ENCODE measurements at regions not wholly inside any gene's neighbourhood (a gene's known extent, or its start where the extent isn't known, plus 50 kb on each side); places are given as distances from the start of the nearest gene placed in this dataset.

DNA sequence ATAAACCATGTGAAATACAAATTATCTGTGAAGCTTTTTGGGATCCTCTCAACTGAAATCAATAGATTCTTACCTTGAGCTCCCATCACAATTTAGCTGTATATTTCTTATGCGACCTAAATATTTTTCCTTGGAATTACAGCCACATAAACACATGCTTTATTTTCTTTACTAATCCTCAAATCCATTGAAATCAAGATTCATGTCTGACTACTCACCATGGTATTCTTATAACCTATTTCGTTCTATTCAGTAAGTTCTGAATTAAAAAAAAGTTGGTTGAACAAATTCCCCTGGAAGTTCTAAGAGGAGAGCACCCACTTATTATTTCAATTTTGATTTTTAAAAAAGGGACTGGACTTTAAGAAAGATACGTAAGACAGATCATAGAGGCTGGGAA lies 292.1 kb upstream of the ATP2B1 start:
- Histone ChIP-seq H4K20me1 (ENCODE audit: low read depth, low read length) (no peaks in the 10 kb centered on the region), H3K27ac (ENCODE audit: low read depth, low read length) (no peak overlapping the region), H3K79me2 (ENCODE audit: insufficient read depth, low read length) (no peaks in the 10 kb centered on the region), H3K9ac (ENCODE audit: low read length) (no peak overlapping the region), H3F3A (ENCODE audit: insufficient read depth) (no peaks in the 10 kb centered on the region), H2AFZ (ENCODE audit: low read depth, low read length, severe bottlenecking) (no peak overlapping the region), H3K27me3 (ENCODE audit: low read length) (no peaks in the 10 kb centered on the region), H3K9me3 (ENCODE audit: insufficient read depth, low read length) (no peaks in the 10 kb centered on the region), H3K4me2 (ENCODE audit: low read depth, low read length, poor library complexity, severe bottlenecking) (no peak overlapping the region), H3K36me3 (ENCODE audit: low read length) (no peaks in the 10 kb centered on the region), H3K4me3 (ENCODE audit: insufficient read depth, low read length, poor library complexity, severe bottlenecking) (no peak overlapping the region), H3K9me2 (replicated peaks; ENCODE audit: insufficient read depth, low read length) (no peaks in the 10 kb centered on the region)
- no peak for TF ChIP-seq EZH2phosphoT487 (conservative IDR thresholded peaks at IDR 0.05; ENCODE audit: low read length)
- TF ChIP-seq, protein P1, sequence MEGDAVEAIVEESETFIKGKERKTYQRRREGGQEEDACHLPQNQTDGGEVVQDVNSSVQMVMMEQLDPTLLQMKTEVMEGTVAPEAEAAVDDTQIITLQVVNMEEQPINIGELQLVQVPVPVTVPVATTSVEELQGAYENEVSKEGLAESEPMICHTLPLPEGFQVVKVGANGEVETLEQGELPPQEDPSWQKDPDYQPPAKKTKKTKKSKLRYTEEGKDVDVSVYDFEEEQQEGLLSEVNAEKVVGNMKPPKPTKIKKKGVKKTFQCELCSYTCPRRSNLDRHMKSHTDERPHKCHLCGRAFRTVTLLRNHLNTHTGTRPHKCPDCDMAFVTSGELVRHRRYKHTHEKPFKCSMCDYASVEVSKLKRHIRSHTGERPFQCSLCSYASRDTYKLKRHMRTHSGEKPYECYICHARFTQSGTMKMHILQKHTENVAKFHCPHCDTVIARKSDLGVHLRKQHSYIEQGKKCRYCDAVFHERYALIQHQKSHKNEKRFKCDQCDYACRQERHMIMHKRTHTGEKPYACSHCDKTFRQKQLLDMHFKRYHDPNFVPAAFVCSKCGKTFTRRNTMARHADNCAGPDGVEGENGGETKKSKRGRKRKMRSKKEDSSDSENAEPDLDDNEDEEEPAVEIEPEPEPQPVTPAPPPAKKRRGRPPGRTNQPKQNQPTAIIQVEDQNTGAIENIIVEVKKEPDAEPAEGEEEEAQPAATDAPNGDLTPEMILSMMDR (IDR thresholded peaks at IDR 0.05; ENCODE audit: insufficient read depth, low read length, poor library complexity, severe bottlenecking), result no peak

DNA sequence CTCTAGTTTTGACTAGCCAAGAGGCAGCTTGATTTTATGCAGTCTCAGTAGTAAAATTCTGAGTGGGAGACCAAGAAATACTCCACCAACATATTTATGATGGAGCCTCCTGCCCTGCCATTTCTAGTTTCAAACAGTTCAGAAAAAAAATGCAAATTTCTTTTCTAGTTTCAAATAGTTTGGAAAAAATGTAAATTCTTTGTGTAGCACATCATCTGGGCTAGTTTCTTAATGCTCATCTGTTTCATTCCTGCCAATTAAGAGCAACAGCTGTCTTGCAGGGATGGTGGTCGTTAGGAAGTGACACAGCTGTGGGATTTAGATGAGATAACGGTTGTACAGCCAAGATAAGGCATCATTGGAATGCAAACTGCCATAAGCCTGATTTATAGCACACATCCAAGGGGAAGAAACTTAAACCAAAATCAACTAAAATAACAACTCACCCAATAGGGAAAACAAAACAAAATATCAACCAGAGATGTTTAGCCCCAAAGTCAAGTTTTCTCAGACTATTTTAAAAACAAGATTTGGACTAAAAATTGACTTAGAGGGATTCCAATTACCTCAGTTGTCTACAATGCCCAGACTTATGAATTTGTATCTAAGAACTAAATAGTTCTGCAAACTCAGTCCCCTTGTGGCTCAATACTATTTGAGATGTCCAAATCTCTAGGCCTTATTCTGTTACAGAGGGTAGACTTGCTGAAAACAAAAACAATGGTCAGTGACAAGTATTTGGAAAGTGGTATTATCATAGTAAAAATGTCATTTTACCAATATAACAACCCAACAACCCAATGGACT lies 291.3 kb upstream of the ATP2B1 start:
- Histone ChIP-seq H3K4me2 (ENCODE audit: low read depth, low read length, poor library complexity, severe bottlenecking) (no peak overlapping the region), H2AFZ (ENCODE audit: low read depth, low read length, severe bottlenecking) (no peak overlapping the region), H3F3A (ENCODE audit: insufficient read depth) (no peaks in the 10 kb centered on the region), H3K27ac (ENCODE audit: low read depth, low read length) (no peak overlapping the region), H3K9me3 (ENCODE audit: insufficient read depth, low read length) (no peaks in the 10 kb centered on the region), H3K9me2 (replicated peaks; ENCODE audit: insufficient read depth, low read length) (no peaks in the 10 kb centered on the region), H3K79me2 (ENCODE audit: insufficient read depth, low read length) (no peaks in the 10 kb centered on the region), H3K4me3 (ENCODE audit: insufficient read depth, low read length, poor library complexity, severe bottlenecking) (no peak overlapping the region), H3K9ac (ENCODE audit: low read length) (no peak overlapping the region), H3K36me3 (ENCODE audit: low read length) (no peaks in the 10 kb centered on the region), H4K20me1 (ENCODE audit: low read depth, low read length) (no peaks in the 10 kb centered on the region), H3K27me3 (ENCODE audit: low read length) (no peaks in the 10 kb centered on the region)
- TF ChIP-seq, protein P1 (IDR thresholded peaks at IDR 0.05; ENCODE audit: insufficient read depth, low read length, poor library complexity, severe bottlenecking), result no peak
- no peak for TF ChIP-seq EZH2phosphoT487 (conservative IDR thresholded peaks at IDR 0.05; ENCODE audit: low read length)

DNA sequence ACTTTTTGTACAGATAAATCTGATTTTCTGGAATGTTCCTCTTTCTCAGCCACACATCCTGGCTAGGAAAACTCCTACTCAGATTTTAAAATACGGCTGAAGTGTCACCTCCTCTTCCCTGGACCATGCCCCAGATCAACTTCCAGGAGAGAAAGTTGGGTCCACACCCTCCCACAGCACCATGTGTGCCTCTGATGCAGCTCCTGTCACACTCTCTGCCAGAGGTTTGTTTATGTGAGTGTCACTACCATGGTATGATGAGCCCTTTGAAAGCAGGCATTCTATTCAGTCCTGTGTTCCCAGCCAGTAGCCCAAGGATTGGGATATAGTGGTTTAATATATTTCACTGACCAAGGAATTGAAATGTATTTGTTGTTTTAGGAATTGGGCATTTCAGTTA lies 287.2 kb upstream of the ATP2B1 start:
- no peaks in the 10 kb centered on the region for H3K79me2 ChIP-seq (ENCODE audit: insufficient read depth, low read length)
- no peaks in the 10 kb centered on the region for H3F3A ChIP-seq (ENCODE audit: insufficient read depth)
- H3K4me2 ChIP-seq (ENCODE audit: low read depth, low read length, poor library complexity, severe bottlenecking), result no peak overlapping the region
- no peaks in the 10 kb centered on the region for H3K9me2 ChIP-seq (replicated peaks; ENCODE audit: insufficient read depth, low read length)
- H3K4me3 ChIP-seq (ENCODE audit: insufficient read depth, low read length, poor library complexity, severe bottlenecking), result no peak overlapping the region
- H3K9ac ChIP-seq (ENCODE audit: low read length), result no peak overlapping the region
- no peak overlapping the region for H2AFZ ChIP-seq (ENCODE audit: low read depth, low read length, severe bottlenecking)
- no peak overlapping the region for H3K27ac ChIP-seq (ENCODE audit: low read depth, low read length)
- H4K20me1 ChIP-seq (ENCODE audit: low read depth, low read length), result no peaks in the 10 kb centered on the region
- TF ChIP-seq, protein P1 (IDR thresholded peaks at IDR 0.05; ENCODE audit: insufficient read depth, low read length, poor library complexity, severe bottlenecking), result no peak
- no peak for TF ChIP-seq EZH2phosphoT487 (conservative IDR thresholded peaks at IDR 0.05; ENCODE audit: low read length)
- H3K36me3 ChIP-seq (ENCODE audit: low read length), result no peaks in the 10 kb centered on the region
- no peaks in the 10 kb centered on the region for H3K9me3 ChIP-seq (ENCODE audit: insufficient read depth, low read length)
- no peaks in the 10 kb centered on the region for H3K27me3 ChIP-seq (ENCODE audit: low read length)
